HEK293 (cell line): ENCODE measurements at regions not wholly inside any gene's neighbourhood (a gene's known extent, or its start where the extent isn't known, plus 50 kb on each side); places are given as distances from the start of the nearest gene placed in this dataset.

ENCODE experiments used
- TF ChIP-seq, protein P1 (sequence below): fragments of 450-650 bp; formaldehyde crosslinking; IDR thresholded peaks from 2 replicates; pipeline ENCODE4 v1.5.1; 2016; ENCODE audit warnings: missing biosample characterization, missing genetic modification characterization
- TF ChIP-seq, protein P2 (sequence below): fragments of 450-650 bp; formaldehyde crosslinking; IDR thresholded peaks from 2 replicates; pipeline ENCODE4 v1.5.1; 2016; ENCODE audit warnings: missing biosample characterization, missing genetic modification characterization
- TF ChIP-seq, protein P3 (sequence below): fragments of 450-650 bp; formaldehyde crosslinking; IDR thresholded peaks from 2 replicates; pipeline ENCODE4 v1.5.1; 2016; ENCODE audit warnings: missing biosample characterization, missing genetic modification characterization

- TF ChIP-seq, protein P1, sequence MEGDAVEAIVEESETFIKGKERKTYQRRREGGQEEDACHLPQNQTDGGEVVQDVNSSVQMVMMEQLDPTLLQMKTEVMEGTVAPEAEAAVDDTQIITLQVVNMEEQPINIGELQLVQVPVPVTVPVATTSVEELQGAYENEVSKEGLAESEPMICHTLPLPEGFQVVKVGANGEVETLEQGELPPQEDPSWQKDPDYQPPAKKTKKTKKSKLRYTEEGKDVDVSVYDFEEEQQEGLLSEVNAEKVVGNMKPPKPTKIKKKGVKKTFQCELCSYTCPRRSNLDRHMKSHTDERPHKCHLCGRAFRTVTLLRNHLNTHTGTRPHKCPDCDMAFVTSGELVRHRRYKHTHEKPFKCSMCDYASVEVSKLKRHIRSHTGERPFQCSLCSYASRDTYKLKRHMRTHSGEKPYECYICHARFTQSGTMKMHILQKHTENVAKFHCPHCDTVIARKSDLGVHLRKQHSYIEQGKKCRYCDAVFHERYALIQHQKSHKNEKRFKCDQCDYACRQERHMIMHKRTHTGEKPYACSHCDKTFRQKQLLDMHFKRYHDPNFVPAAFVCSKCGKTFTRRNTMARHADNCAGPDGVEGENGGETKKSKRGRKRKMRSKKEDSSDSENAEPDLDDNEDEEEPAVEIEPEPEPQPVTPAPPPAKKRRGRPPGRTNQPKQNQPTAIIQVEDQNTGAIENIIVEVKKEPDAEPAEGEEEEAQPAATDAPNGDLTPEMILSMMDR: no peak
- TF ChIP-seq, protein P2, sequence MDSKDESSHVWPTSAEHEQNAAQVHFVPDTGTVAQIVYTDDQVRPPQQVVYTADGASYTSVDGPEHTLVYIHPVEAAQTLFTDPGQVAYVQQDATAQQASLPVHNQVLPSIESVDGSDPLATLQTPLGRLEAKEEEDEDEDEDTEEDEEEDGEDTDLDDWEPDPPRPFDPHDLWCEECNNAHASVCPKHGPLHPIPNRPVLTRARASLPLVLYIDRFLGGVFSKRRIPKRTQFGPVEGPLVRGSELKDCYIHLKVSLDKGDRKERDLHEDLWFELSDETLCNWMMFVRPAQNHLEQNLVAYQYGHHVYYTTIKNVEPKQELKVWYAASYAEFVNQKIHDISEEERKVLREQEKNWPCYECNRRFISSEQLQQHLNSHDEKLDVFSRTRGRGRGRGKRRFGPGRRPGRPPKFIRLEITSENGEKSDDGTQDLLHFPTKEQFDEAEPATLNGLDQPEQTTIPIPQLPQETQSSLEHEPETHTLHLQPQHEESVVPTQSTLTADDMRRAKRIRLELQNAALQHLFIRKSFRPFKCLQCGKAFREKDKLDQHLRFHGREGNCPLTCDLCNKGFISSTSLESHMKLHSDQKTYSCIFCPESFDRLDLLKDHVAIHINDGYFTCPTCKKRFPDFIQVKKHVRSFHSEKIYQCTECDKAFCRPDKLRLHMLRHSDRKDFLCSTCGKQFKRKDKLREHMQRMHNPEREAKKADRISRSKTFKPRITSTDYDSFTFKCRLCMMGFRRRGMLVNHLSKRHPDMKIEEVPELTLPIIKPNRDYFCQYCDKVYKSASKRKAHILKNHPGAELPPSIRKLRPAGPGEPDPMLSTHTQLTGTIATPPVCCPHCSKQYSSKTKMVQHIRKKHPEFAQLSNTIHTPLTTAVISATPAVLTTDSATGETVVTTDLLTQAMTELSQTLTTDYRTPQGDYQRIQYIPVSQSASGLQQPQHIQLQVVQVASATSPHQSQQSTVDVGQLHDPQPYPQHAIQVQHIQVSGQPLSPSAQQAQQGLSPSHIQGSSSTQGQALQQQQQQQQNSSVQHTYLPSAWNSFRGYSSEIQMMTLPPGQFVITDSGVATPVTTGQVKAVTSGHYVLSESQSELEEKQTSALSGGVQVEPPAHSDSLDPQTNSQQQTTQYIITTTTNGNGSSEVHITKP (tag by site-specific recombination): no peak
- TF ChIP-seq, protein P3, sequence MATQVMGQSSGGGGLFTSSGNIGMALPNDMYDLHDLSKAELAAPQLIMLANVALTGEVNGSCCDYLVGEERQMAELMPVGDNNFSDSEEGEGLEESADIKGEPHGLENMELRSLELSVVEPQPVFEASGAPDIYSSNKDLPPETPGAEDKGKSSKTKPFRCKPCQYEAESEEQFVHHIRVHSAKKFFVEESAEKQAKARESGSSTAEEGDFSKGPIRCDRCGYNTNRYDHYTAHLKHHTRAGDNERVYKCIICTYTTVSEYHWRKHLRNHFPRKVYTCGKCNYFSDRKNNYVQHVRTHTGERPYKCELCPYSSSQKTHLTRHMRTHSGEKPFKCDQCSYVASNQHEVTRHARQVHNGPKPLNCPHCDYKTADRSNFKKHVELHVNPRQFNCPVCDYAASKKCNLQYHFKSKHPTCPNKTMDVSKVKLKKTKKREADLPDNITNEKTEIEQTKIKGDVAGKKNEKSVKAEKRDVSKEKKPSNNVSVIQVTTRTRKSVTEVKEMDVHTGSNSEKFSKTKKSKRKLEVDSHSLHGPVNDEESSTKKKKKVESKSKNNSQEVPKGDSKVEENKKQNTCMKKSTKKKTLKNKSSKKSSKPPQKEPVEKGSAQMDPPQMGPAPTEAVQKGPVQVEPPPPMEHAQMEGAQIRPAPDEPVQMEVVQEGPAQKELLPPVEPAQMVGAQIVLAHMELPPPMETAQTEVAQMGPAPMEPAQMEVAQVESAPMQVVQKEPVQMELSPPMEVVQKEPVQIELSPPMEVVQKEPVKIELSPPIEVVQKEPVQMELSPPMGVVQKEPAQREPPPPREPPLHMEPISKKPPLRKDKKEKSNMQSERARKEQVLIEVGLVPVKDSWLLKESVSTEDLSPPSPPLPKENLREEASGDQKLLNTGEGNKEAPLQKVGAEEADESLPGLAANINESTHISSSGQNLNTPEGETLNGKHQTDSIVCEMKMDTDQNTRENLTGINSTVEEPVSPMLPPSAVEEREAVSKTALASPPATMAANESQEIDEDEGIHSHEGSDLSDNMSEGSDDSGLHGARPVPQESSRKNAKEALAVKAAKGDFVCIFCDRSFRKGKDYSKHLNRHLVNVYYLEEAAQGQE (tag by site-specific recombination): no peak
Observed at GRCh38 chr9:79371948-79372555, 199.7 kb upstream of the TLE4 start.
